ENCODE measurements at regions not wholly inside any gene's neighbourhood (a gene's known extent, or its start where the extent isn't known, plus 50 kb on each side); places are given as distances from the start of the nearest gene placed in this dataset.

DNA sequence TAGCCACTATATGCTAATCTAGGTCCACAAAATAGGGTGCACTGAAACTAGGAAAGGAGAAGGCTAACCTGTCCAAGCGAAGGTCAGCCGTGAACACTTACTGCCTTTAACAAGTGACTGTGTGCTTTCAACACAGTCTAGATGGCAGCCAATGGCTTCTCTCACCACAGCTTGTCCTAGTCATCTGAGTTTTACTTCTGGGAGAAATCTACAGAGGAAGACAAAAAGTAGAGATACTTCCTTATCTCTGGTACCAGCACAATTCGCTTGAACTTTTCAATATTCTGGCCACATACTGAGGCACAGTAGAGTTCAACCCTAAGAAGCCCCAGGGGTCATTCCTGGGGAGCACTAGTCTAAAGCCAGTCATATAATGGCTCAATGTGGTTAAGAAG, 176.9 kb downstream of the BTG1 start:
- Histone ChIP-seq H3K4me1 (ENCODE audit: control insufficient read depth, insufficient read depth, low read length) (no peaks in the 10 kb centered on the region), H3K36me3 (ENCODE audit: control insufficient read depth, insufficient read depth, low read length) (no peaks in the 10 kb centered on the region), H3K27me3 (ENCODE audit: control insufficient read depth, insufficient read depth, low read length) (no peaks in the 10 kb centered on the region), H3K4me3 (ENCODE audit: low read depth in 2 of 2, low read length in 2 of 2) (no peak overlapping the region), H3K27ac (ENCODE audit: low read length) (no peak overlapping the region), H3K9me3 (ENCODE audit: control insufficient read depth, insufficient read depth, low read depth, low read length) (no peaks in the 10 kb centered on the region)
- intact Hi-C loops (cut with micrococcal nuclease; ENCODE audit: unreplicated experiment) (no loop called here), in situ Hi-C loops (cut with HindIII; ENCODE audit: low pct_unique_long_range_greater_than_20kb, low sequenced_read_pairs) (no loop called here)
- ChIA-PET POLR2A (no interaction called here), CTCF (no interaction called here)
- BruUV-seq (replicated peaks), result no TSS peak
- TF ChIP-seq TCF7L2 (IDR thresholded peaks at IDR 0.05; ENCODE audit: low read depth, low read length), result no peak
- no peak for TF ChIP-seq POLR2AphosphoS5 (IDR thresholded peaks at IDR 0.05; ENCODE audit: low read depth, low read length)
- TF ChIP-seq, protein P1, sequence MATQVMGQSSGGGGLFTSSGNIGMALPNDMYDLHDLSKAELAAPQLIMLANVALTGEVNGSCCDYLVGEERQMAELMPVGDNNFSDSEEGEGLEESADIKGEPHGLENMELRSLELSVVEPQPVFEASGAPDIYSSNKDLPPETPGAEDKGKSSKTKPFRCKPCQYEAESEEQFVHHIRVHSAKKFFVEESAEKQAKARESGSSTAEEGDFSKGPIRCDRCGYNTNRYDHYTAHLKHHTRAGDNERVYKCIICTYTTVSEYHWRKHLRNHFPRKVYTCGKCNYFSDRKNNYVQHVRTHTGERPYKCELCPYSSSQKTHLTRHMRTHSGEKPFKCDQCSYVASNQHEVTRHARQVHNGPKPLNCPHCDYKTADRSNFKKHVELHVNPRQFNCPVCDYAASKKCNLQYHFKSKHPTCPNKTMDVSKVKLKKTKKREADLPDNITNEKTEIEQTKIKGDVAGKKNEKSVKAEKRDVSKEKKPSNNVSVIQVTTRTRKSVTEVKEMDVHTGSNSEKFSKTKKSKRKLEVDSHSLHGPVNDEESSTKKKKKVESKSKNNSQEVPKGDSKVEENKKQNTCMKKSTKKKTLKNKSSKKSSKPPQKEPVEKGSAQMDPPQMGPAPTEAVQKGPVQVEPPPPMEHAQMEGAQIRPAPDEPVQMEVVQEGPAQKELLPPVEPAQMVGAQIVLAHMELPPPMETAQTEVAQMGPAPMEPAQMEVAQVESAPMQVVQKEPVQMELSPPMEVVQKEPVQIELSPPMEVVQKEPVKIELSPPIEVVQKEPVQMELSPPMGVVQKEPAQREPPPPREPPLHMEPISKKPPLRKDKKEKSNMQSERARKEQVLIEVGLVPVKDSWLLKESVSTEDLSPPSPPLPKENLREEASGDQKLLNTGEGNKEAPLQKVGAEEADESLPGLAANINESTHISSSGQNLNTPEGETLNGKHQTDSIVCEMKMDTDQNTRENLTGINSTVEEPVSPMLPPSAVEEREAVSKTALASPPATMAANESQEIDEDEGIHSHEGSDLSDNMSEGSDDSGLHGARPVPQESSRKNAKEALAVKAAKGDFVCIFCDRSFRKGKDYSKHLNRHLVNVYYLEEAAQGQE (IDR thresholded peaks at IDR 0.05; ENCODE audit: insufficient read depth in 1 of 2, low read depth in 2 of 2, low read length in 1 of 2), result no peak
- TF ChIP-seq SIN3A (IDR thresholded peaks at IDR 0.05; ENCODE audit: borderline replicate concordance, insufficient read depth, low read depth, low read length), result no peak
- TF ChIP-seq, protein P2, sequence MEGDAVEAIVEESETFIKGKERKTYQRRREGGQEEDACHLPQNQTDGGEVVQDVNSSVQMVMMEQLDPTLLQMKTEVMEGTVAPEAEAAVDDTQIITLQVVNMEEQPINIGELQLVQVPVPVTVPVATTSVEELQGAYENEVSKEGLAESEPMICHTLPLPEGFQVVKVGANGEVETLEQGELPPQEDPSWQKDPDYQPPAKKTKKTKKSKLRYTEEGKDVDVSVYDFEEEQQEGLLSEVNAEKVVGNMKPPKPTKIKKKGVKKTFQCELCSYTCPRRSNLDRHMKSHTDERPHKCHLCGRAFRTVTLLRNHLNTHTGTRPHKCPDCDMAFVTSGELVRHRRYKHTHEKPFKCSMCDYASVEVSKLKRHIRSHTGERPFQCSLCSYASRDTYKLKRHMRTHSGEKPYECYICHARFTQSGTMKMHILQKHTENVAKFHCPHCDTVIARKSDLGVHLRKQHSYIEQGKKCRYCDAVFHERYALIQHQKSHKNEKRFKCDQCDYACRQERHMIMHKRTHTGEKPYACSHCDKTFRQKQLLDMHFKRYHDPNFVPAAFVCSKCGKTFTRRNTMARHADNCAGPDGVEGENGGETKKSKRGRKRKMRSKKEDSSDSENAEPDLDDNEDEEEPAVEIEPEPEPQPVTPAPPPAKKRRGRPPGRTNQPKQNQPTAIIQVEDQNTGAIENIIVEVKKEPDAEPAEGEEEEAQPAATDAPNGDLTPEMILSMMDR (IDR thresholded peaks at IDR 0.05), result no peak
- DNase-seq (ENCODE audit: low read depth, low spot score) (no peak), ATAC-seq (no peak)

DNA sequence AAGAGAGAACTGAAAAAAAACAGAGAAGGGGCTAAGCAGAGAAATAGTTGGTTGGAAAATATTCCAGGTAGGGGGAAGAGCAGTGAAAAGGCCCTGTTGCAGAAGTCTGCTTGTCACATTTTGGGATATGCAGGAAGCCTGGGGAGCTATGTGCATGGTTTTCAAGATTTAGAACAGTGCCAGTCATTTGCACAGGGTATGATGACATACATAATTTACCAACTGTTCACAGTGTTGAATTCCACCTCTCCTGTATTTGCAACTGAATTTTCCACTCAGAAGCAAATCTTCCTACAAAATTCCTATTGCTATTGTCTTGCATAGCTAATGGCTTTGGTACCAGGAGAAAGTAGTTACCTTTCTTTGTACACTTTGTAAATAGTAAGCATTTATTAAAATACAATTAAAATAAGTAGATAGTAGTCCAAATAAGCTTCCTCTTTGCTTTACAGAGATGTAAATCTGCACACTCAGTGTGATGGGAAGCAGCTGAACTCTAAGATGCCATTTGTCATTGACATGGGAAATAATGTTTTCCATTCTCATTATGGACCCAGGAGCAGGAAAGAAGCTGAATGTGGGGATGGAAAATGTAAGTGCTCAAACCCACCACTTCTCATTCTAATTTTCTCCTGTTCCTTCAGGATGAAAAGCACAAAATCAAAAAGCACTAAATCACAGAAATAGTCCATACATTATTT, 177.4 kb downstream of the BTG1 start:
- H3K27ac ChIP-seq (ENCODE audit: low read length), result no peak overlapping the region
- no peaks in the 10 kb centered on the region for H3K27me3 ChIP-seq (ENCODE audit: control insufficient read depth, insufficient read depth, low read length)
- DNase-seq (ENCODE audit: low read depth, low spot score) (no peak), ATAC-seq (no peak)
- in situ Hi-C loops (cut with HindIII; ENCODE audit: low pct_unique_long_range_greater_than_20kb, low sequenced_read_pairs) (no loop called here), intact Hi-C loops (cut with micrococcal nuclease; ENCODE audit: unreplicated experiment) (no loop called here)
- no TSS peak for BruUV-seq (replicated peaks)
- TF ChIP-seq SIN3A (IDR thresholded peaks at IDR 0.05; ENCODE audit: borderline replicate concordance, insufficient read depth, low read depth, low read length), result no peak
- TF ChIP-seq, protein P1 (IDR thresholded peaks at IDR 0.05; ENCODE audit: insufficient read depth in 1 of 2, low read depth in 2 of 2, low read length in 1 of 2), result no peak
- TF ChIP-seq, protein P2 (IDR thresholded peaks at IDR 0.05), result no peak
- no peak for TF ChIP-seq TCF7L2 (IDR thresholded peaks at IDR 0.05; ENCODE audit: low read depth, low read length)
- TF ChIP-seq POLR2AphosphoS5 (IDR thresholded peaks at IDR 0.05; ENCODE audit: low read depth, low read length), result no peak
- no peaks in the 10 kb centered on the region for H3K4me1 ChIP-seq (ENCODE audit: control insufficient read depth, insufficient read depth, low read length)
- POLR2A ChIA-PET, result no interaction called here
- H3K36me3 ChIP-seq (ENCODE audit: control insufficient read depth, insufficient read depth, low read length), result no peaks in the 10 kb centered on the region
- no peaks in the 10 kb centered on the region for H3K9me3 ChIP-seq (ENCODE audit: control insufficient read depth, insufficient read depth, low read depth, low read length)
- no peak overlapping the region for H3K4me3 ChIP-seq (ENCODE audit: low read depth in 2 of 2, low read length in 2 of 2)
- CTCF ChIA-PET, result no interaction called here
